Psoas muscle (tissue), 7 donors: ENCODE measurements at regions not wholly inside any gene's neighbourhood (a gene's known extent, or its start where the extent isn't known, plus 50 kb on each side); places are given as distances from the start of the nearest gene placed in this dataset.

ENCODE experiments used
- ATAC-seq, 4 donors: fragments of 200-7000 bp; cut with Tn5 transposase; one replicate each; pipeline ENCODE4 v1.9.1; 2020; ENCODE audit warnings: moderate library complexity in 3 of 4, mild to moderate bottlenecking in 2 of 4
- DNase-seq, 2 donors: peaks; one replicate each; pipeline ENCODE4 v3.0.0-alpha.2; 2020
- H3K27ac ChIP-seq: fragments of 200-600 bp; one replicate; pipeline ENCODE4 v1.8.0; 2022
- H3K27me3 ChIP-seq, 3 donors: fragments of 200-600 bp in 1 of 3; one replicate each; pipeline versions ENCODE4 v1.6.1 to v1.8.0; 2013 to 2022; ENCODE audit warnings: low read length in 2 of 3, mild to moderate bottlenecking in 2 of 3, moderate library complexity in 1 of 3; ENCODE audit not compliant: insufficient read depth in 3 of 3
- H3K36me3 ChIP-seq, 2 donors: fragments of 200-600 bp in 1 of 2; one replicate each; pipeline versions ENCODE4 v1.6.1 to v1.8.0; 2013 to 2022; ENCODE audit warnings: low read depth in 1 of 2, mild to moderate bottlenecking in 1 of 2, moderate library complexity in 1 of 2; ENCODE audit not compliant: insufficient read depth in 1 of 2
- H3K4me1 ChIP-seq: fragments of 200-600 bp; one replicate; pipeline ENCODE4 v1.8.0; 2022
- H3K4me3 ChIP-seq: fragments of 200-600 bp; one replicate; pipeline ENCODE4 v1.8.0; 2022; ENCODE audit warnings: mild to moderate bottlenecking
- H3K9me3 ChIP-seq: fragments of 200-600 bp; one replicate; pipeline ENCODE4 v1.8.0; 2022
- WGBS, 3 donors: extraction: QIAGEN DNeasy Blood & Tissue Kit; methylation state at CpG; one replicate each; pipeline versions ENCODE4 v1.1.6 to v1.1.7; 2013; 5-methylcytosine and 5-hydroxymethylcytosine counted together
- intact Hi-C, 2 donors: fragments of 100-400 bp; cut with DNase I; formaldehyde crosslinking; loops; one replicate each; pipeline versions ENCODE4 v1.11.0 to v1.14.2; 2022
- TF ChIP-seq, protein P1 (sequence below): fragments of 200-600 bp; IDR thresholded peaks from one replicate; pipeline ENCODE4 v1.8.0; 2022; ENCODE audit warnings: antibody characterized with exemption
- donor health status: healthy with polysubstance abuse.
- donor health status: DM: no; HTN: no; CAD: no; lungs with moderate emphysema.
- donor health status: Bipolar disorder and iron deficiency.
- donor health status: healthy.
- donor health status: DM: yes; HTN: yes; CAD: no.
- donor health status: DM: no; HTN: no; CAD: no.
- donor health status: DM: yes; HTN: yes; CAD: no.

DNA sequence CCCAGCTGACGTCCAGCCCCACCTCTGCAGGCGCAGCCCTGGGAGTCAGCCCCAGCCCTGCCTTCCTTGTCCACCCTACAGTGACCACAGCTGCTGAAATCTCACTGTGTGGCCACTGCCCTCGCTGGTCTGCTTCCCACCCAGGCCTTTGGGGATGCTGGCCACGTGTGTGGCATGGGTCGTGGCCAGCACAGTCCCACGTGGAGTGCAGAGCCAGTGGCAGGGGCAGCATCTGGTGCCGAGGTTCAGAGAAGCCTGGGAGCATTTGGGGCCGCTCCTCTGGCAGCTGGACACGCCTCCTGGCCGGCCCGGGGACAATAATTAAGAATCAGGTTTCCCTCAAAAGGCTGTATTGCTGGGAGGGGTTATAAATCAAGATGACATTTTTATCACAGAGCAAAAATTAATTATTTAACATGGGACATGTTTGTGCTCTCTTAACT is 92.1 kb downstream of the HMX1 start:
- no peaks in the 10 kb centered on the region for H3K4me1 ChIP-seq
- intact Hi-C loops: no loop called here
- WGBS, 3 donors: 7 to 10% (median 10%) methylated on average over 11 of the region's 11 CpGs
- H3K27ac ChIP-seq: no peak overlapping the region
- no peak for ATAC-seq
- no peaks in the 10 kb centered on the region for H3K9me3 ChIP-seq
- no peaks in the 10 kb centered on the region for H3K36me3 ChIP-seq
- no peak for DNase-seq
- H3K27me3 ChIP-seq: peaks cover 0 to 7% (median 1%) of the 10 kb centered on the region in 3 donors
- H3K4me3 ChIP-seq: no peak overlapping the region
- TF ChIP-seq, protein P1, sequence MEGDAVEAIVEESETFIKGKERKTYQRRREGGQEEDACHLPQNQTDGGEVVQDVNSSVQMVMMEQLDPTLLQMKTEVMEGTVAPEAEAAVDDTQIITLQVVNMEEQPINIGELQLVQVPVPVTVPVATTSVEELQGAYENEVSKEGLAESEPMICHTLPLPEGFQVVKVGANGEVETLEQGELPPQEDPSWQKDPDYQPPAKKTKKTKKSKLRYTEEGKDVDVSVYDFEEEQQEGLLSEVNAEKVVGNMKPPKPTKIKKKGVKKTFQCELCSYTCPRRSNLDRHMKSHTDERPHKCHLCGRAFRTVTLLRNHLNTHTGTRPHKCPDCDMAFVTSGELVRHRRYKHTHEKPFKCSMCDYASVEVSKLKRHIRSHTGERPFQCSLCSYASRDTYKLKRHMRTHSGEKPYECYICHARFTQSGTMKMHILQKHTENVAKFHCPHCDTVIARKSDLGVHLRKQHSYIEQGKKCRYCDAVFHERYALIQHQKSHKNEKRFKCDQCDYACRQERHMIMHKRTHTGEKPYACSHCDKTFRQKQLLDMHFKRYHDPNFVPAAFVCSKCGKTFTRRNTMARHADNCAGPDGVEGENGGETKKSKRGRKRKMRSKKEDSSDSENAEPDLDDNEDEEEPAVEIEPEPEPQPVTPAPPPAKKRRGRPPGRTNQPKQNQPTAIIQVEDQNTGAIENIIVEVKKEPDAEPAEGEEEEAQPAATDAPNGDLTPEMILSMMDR: no peak

DNA sequence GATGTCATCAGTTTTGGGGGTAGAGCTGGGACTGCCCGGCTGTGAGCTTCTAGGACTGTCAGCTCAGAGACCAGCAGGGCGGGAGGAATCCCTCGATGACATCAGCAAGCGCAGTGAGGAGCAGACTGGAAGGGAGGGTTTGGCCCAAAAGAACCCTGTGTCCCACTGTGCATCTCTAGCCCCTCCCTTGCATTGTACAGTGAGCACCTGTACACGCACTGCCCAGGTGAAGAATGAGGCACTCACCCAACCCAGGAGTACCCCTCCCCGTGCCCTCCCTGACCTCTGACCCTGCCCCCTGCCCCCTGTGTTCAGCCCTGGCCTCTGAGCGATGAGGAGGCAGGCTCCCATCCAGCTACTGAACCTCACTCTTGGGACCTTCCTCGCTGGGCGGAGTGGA is 92.9 kb downstream of the HMX1 start:
- ATAC-seq (no peak), DNase-seq (no peak)
- Histone ChIP-seq H3K36me3 (no peaks in the 10 kb centered on the region), H3K4me1 (no peaks in the 10 kb centered on the region), H3K27me3 (peaks cover 0 to 9% (median 0%) of the 10 kb centered on the region in 3 donors), H3K4me3 (no peak overlapping the region), H3K9me3 (no peaks in the 10 kb centered on the region), H3K27ac (no peak overlapping the region)
- 55 to 58% (median 56%) methylated on average over 9 of the region's 9 CpGs for WGBS, 3 donors
- intact Hi-C loops: no loop called here
- TF ChIP-seq, protein P1: no peak

DNA sequence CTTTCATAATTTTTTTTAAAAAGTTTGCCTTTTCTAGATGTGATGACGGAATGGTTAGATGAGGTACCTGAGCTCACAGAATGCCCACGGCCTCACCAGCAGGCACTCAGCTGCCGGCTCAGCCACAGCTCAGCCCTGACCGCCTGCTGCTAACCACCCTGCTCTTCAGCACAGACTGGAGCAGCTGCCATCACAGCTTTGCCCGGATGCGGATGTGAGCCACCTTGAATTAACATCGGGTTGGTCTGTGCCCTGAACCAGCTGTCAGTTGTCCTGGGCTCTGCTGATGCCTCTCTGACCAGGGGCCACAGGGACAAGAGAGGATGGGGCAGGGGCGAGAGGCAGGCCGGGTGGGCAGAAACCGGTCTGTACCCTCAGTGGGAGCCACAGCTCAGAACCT is 93.3 kb downstream of the HMX1 start:
- no peaks in the 10 kb centered on the region for H3K9me3 ChIP-seq
- DNase-seq: no peak
- WGBS, 3 donors: 38 to 45% (median 42%) methylated on average over 10 of the region's 10 CpGs
- intact Hi-C loops: no loop called here
- no peak overlapping the region for H3K27ac ChIP-seq
- H3K36me3 ChIP-seq: no peaks in the 10 kb centered on the region
- H3K4me3 ChIP-seq: no peak overlapping the region
- peaks cover 0 to 14% (median 0%) of the 10 kb centered on the region in 3 donors for H3K27me3 ChIP-seq
- H3K4me1 ChIP-seq: no peaks in the 10 kb centered on the region
- TF ChIP-seq, protein P1: no peak
- no peak for ATAC-seq

DNA sequence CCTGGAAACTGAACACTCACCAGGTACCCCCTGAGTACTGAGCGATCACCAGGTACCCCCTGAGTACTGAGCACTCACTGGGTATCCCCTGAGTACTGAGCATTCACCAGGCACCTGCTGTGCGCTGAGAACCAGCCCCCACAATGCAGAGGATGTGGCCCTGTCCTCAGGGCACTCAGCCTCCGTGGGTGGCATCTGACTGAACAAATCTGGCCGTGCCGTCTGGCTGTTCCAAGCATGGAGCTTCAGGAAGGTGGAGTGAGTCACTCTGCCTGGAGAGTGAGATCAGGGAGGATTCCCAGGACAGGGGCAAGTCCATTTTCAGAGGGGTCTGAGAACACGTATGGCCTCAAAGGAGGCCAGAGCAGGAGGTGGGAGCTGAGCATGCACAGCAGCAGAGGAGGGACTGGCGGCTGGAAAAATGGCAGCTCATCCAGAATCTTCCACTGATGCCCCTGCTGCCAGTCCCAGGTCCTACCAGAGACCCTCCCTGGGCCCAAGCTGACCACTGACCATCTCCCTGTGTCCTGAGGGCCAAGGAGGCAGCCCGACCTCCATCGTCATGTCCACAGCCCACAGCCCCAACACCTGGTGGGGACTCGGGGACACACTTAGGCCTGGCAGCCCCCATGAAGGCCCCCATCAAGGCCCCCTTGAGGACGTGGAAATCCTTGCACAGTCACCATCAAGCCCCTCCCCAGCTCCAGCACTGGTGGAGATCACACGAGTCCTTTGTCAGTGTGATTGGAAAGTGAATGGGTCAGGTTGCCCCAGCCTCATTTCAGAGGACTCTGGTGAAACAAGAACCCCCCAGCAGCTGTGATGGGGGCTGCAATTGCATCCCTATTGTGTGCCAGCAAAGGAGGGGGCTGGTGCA is 94.1 kb downstream of the HMX1 start:
- no peak overlapping the region for H3K4me3 ChIP-seq
- peak in 1 of 2 donors; percentile 17 for DNase-seq
- 56 to 66% (median 63%) methylated on average over 12 of the region's 12 CpGs for WGBS, 3 donors
- no peaks in the 10 kb centered on the region for H3K4me1 ChIP-seq
- H3K9me3 ChIP-seq: no peaks in the 10 kb centered on the region
- no peaks in the 10 kb centered on the region for H3K36me3 ChIP-seq
- no peak for ATAC-seq
- intact Hi-C loops: no loop called here
- H3K27ac ChIP-seq: no peak overlapping the region
- H3K27me3 ChIP-seq: peaks cover 0 to 20% (median 2%) of the 10 kb centered on the region in 3 donors
- TF ChIP-seq, protein P1: no peak
